ENCODE measurements at regions not wholly inside any gene's neighbourhood (a gene's known extent, or its start where the extent isn't known, plus 50 kb on each side); places are given as distances from the start of the nearest gene placed in this dataset.
"Not testable (repeated sequence)": the region's sequence is repeated elsewhere in the genome, so short reads cannot be mapped to it uniquely, and the experiment has no call there.

DNA sequence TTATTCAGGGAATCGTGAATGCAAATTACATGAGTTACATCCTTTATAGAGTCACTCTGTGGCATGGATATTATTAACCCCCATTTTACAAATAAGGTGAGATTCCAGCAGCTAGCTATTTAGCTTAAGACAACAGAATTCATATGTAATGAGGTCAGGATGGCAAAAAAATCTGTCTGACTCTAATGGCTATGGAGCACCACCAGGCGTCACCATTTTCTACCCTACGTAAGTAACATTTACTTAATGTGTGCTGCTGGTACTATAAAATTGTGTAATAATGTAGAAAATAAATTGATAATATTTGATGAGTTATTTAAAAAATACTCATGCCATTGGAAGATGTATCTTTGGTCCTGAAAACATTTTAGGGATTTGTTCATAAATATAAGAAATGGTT, 2040.1 kb upstream of the LRRTM1 start:
- no peak for DNase-seq

- no peak for DNase-seq
Observed at GRCh38 chr2:82342356-82342755, 2037.8 kb upstream of the LRRTM1 start.

DNA sequence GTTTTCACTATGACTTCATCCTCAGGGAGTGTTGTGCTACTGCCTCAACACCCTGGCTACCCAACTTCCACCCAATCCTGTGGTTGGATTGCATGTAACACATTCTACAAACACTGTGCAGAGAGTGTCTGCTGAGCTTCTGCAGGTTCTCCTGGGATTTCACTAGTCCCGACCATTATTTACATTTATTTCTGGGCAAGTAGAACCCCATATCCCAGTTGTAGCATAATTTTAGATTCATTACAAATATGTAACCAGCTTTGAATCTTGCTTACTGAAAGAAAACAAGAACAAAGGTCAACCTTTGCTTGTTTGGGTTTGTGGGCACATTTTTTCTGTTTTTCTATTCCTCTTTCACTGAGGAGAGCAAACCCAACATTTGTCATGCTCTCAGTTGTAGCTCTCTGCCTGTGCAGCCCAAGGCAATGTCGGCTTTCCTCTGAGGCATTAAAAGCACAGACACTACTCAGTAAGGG, 2036.1 kb upstream of the LRRTM1 start:
- DNase-seq: no peak

DNA sequence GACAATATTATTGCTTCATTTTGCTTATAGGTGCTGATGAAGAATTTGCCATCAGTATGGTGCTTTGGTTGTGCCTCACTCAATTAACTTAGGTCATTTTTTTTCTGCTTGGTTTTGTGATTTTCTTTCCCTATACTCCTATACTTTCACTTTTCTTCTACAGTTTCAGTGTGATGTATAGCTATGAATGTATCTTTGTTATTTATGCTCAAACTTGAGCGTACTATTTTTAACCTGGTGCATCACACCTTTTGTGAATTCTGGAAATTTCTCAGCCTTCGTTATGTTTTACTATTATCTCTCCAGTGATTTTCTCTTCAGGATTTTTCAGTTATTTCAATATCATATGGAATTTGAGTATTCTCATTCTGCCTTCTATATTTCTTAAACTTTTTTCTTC, 2035.3 kb upstream of the LRRTM1 start:
- no peak for DNase-seq

DNA sequence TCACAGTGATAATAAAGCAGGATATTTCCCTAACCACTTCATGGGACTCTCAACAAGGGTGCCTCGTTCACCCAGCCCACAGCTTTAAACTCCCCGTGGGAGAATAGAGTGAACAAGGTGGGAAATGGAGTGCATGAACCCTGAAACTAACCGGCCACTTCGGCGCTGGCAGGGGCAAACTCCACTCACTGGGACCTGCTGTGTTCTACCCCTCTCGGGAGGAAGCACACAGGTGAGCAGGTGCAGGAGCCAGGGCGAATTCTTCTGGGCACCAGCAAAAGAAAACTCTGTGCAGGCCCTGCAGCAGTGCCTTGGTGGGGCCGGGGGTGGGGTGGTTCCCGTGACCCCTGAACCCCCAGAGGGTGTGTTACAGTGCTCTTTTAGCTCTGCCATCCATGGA, 2029.1 kb upstream of the LRRTM1 start:
- DNase-seq: no peak

DNA sequence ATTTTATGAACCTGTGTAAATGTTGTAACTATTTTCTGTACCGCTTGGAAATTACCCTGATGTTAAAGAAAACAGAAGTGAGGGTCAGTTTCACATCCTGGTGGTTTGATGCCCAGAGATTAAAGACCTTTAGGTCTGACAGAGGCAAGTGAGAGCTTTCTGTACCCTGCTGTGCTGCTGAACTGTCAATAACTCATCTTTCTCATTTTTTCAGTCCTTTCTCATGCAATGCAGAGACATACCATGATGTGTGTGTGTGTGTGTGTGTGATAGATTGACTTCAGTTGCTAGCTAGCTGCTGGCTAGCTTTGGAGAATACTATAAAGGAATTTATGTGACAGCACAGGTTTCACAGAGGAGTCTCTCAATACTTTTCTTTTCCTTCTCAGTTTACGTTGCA, 2025.6 kb upstream of the LRRTM1 start:
- DNase-seq: no peak

- not testable (repeated sequence) for DNase-seq
Observed at GRCh38 chr2:82326180-82326767, 2021.7 kb upstream of the LRRTM1 start.

DNA sequence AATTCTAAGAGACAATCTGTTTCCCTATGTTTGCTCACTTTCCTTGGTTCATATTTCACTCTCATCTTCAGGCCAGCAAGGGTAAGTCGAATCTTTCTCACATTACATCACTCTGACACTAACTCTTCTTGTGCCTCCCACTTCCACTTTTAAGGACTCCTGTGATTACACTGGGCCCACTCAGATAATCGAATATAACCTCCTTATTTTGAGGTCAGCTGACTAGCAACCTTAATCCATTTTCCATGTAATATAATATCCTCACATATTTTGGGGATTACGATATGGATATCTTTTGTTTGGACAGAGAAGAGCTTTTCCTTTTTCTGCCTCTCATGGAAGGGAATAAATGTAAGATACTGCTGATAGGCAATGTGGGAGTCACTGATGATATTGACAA, 2015.7 kb upstream of the LRRTM1 start:
- no peak for DNase-seq

- DNase-seq: no peak
Observed at GRCh38 chr2:82317012-82317411, 2012.5 kb upstream of the LRRTM1 start.

GRCh38 chr2:82316586-82316985, 2012.0 kb upstream of the LRRTM1 start:
- no peak for DNase-seq

- DNase-seq: no peak
Observed at GRCh38 chr2:82314836-82315472, 2010.4 kb upstream of the LRRTM1 start.

GRCh38 chr2:82307511-82307910, 2003.0 kb upstream of the LRRTM1 start:
- no peak for DNase-seq

GRCh38 chr2:82301506-82301905, 1997.0 kb upstream of the LRRTM1 start:
- no peak for DNase-seq

DNA sequence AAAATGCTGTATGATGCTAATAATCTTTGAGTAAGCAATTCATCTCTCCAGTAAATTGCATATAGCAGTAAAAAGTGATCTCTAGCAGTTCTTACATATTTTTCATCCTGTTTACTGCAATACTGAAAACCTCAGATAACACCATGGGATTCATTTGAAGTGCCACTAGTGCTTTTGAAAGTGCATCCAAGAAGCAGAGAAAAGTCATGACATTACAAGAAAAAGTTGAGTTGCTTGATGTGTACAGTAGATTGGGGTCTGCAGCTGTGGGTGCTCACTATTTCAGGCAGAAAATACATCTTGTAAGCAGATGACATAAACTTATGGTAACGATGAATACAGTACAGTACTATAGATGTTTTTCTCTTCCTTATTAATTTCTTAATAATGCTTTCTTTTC, 1984.9 kb upstream of the LRRTM1 start:
- DNase-seq: no peak

DNA sequence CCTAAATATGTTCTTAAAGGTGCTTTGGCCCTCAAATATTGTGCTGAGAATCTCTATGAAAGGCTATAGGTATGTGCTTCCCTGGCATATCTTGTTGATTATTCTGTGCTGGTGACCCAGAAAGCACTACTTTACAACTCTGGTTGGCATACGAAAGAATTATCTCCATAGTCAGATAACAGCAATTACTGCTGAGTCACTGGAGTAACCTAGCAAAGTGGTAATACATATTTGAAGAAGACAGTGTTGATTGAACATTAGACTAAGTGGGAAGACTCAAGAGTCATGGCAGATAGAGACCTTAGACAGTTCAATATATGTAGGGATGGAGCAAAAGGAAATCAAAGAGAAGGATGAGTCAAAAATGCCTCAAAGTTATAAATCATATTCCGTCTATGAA, 1978.5 kb upstream of the LRRTM1 start:
- no peak for DNase-seq

DNA sequence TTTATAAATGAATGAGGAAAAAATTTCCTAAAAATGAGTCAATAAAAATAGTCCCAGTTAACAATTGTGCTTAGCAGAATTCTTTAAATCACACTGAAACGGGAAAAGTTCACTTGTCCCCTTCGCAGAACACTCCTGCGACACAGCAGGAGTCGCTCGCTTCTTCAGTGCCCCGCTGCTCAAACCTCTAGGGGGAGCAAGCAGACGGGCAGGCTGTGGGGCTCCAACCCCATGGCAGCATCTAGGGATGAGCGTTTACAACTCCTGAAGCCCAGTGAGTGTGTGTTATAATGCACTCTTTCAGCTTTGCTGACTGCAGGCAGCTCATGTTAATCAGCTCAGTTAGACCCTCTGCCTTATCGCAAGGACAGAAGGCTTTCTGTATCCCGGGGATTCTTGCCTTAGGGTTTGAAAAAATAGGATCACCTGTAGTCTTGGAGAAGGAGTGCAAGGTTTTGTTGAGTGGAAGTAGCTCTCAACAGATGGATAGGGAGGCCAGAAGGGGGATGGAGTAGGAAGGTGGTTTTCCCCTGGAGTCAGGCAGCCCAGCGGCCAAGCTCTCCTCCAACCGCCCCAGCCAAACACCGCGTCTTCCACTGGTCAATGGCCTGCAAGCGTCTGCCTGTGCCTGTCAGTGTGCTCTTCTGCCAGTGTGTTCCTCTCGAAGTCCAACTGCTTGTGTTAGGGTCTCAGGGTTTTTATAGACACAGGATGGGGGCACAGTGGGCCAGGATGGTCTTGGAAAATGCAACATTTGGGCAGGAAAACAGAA, 1977.7 kb upstream of the LRRTM1 start:
- no peak for DNase-seq

DNA sequence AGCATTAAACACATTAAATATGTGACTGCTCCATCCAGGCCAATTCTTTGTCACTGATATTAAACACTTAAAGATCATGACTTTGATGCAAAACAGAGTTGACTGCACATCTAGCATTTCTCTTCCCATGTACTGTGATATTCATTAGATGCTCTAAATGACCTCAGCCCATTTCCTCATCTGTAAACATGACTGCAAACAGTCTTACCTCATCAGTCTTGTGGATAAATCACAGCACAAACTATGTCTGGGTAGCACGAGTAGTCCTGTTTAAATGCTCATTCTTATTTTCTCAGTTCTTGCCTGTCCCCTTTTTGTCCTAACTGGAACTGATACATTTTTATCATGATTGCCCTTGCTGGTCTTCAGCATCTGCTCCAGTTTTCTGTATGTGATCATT, 1974.8 kb upstream of the LRRTM1 start:
- DNase-seq: no peak

GRCh38 chr2:82278416-82278815, 1973.9 kb upstream of the LRRTM1 start:
- DNase-seq: no peak

DNA sequence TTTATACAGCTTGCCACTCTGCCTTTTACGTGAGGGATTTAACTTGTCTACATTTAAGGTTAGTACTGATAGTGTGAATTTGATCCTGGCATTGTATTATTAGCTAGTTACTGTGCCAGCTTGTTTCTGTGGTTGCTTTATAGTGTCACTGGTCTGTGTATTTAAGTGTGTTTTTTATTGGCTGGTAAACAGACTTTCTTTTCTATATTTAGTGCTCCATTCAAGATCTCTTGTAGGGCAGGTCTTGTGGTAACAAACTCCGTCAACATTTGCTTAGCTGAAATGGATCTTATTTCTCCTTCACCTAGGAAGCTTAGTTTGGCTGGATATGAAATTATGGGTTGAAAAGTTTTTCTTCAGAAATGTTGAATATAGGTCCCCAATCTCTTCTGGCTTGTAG, 1971.0 kb upstream of the LRRTM1 start:
- no peak for DNase-seq

- DNase-seq: no peak
Observed at GRCh38 chr2:82268446-82268845, 1963.9 kb upstream of the LRRTM1 start.

GRCh38 chr2:82260521-82260920, 1956.0 kb upstream of the LRRTM1 start:
- no peak for DNase-seq

DNA sequence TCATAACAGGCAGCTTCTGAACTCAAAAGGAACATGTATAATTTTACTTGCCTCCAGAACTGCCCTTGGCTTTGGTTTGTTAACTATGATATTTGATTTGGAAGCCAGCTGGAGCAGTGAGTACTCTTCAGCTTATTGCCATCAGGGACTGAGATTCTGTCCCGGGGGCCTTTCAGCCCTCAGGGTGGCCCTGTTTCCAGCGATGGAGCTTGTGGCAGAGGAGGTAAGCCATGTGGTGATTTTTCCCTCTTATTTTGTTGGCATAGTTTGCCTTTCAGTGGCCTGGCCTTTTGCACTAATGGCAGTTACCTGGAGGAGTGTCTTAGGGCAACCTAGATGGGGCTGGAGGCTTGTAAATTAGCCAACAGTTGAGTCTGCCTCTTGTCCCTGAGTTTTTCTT, 1955.0 kb upstream of the LRRTM1 start:
- no peak for DNase-seq

- DNase-seq: no peak
Observed at GRCh38 chr2:82257796-82258555, 1953.4 kb upstream of the LRRTM1 start.

All from NCI-H187 (cell line).